ENCODE measurements at regions not wholly inside any gene's neighbourhood (a gene's known extent, or its start where the extent isn't known, plus 50 kb on each side); places are given as distances from the start of the nearest gene placed in this dataset.

- Histone ChIP-seq H3K4me1 (ENCODE audit: insufficient read depth, low read length) (no peaks in the 10 kb centered on the region), H3K4me3 (ENCODE audit: low read length) (no peak overlapping the region), H3K27ac (ENCODE audit: low read depth in 1 of 2, low read length in 2 of 2) (no peak overlapping the region), H3K36me3 (ENCODE audit: insufficient read depth, low read length) (no peaks in the 10 kb centered on the region), H3K9me3 (ENCODE audit: control insufficient read depth in 1 of 2, insufficient read depth in 1 of 2, low read length in 2 of 2) (peaks cover 0 to 3% of the 10 kb centered on the region in 2 experiments), H3K27me3 (ENCODE audit: control insufficient read depth in 1 of 2, insufficient read depth in 2 of 2, low read length in 2 of 2) (no peaks in the 10 kb centered on the region)
- CTCF ChIA-PET, result no interaction called here
- Mint-ChIP-seq H3K4me3 (no peak overlapping the region), H3K9me3 (no peaks in the 10 kb centered on the region), H3K27ac (no peak overlapping the region), H3K4me1 (ENCODE audit: low read depth) (no peaks in the 10 kb centered on the region), H3K27me3 (no peaks in the 10 kb centered on the region), H3K36me3 (ENCODE audit: low read depth) (no peaks in the 10 kb centered on the region)
- no peak for TF ChIP-seq CTCF (IDR thresholded peaks at IDR 0.05)
- POLR2A ChIA-PET, result no interaction called here
- intact Hi-C loops (cut with DNase I, micrococcal nuclease), result no loop called here
- DNase-seq (no peak), ATAC-seq (ENCODE audit: poor library complexity) (no peak)
Measured at GRCh38 chr5:124822647-124823046, 76.2 kb upstream of the ZNF608 start.

- Mint-ChIP-seq H3K27me3 (no peaks in the 10 kb centered on the region), H3K27ac (no peak overlapping the region), H3K4me1 (ENCODE audit: low read depth) (no peaks in the 10 kb centered on the region), H3K4me3 (no peak overlapping the region), H3K36me3 (ENCODE audit: low read depth) (no peaks in the 10 kb centered on the region), H3K9me3 (no peaks in the 10 kb centered on the region)
- H3K9me3 ChIP-seq (ENCODE audit: control insufficient read depth in 1 of 2, insufficient read depth in 1 of 2, low read length in 2 of 2), result peaks cover 0 to 3% of the 10 kb centered on the region in 2 experiments
- no peak overlapping the region for H3K27ac ChIP-seq (ENCODE audit: low read depth in 1 of 2, low read length in 2 of 2)
- ATAC-seq (ENCODE audit: poor library complexity), result no peak
- intact Hi-C loops (cut with DNase I, micrococcal nuclease), result no loop called here
- DNase-seq, result no peak
- ChIA-PET CTCF (no interaction called here), POLR2A (no interaction called here)
- H3K27me3 ChIP-seq (ENCODE audit: control insufficient read depth in 1 of 2, insufficient read depth in 2 of 2, low read length in 2 of 2), result no peaks in the 10 kb centered on the region
- no peaks in the 10 kb centered on the region for H3K36me3 ChIP-seq (ENCODE audit: insufficient read depth, low read length)
- no peak for TF ChIP-seq CTCF (IDR thresholded peaks at IDR 0.05)
- H3K4me3 ChIP-seq (ENCODE audit: low read length), result no peak overlapping the region
- H3K4me1 ChIP-seq (ENCODE audit: insufficient read depth, low read length), result no peaks in the 10 kb centered on the region
Measured at GRCh38 chr5:124823380-124823779, 76.9 kb upstream of the ZNF608 start.

- Histone ChIP-seq H3K27me3 (ENCODE audit: control insufficient read depth in 1 of 2, insufficient read depth in 2 of 2, low read length in 2 of 2) (no peaks in the 10 kb centered on the region), H3K36me3 (ENCODE audit: insufficient read depth, low read length) (no peaks in the 10 kb centered on the region), H3K4me3 (ENCODE audit: low read length) (no peak overlapping the region), H3K4me1 (ENCODE audit: insufficient read depth, low read length) (no peaks in the 10 kb centered on the region), H3K27ac (ENCODE audit: low read depth in 1 of 2, low read length in 2 of 2) (no peak overlapping the region), H3K9me3 (ENCODE audit: control insufficient read depth in 1 of 2, insufficient read depth in 1 of 2, low read length in 2 of 2) (no peaks in the 10 kb centered on the region)
- Mint-ChIP-seq H3K36me3 (ENCODE audit: low read depth) (no peaks in the 10 kb centered on the region), H3K9me3 (no peaks in the 10 kb centered on the region), H3K4me1 (ENCODE audit: low read depth) (no peaks in the 10 kb centered on the region), H3K4me3 (no peak overlapping the region), H3K27ac (no peak overlapping the region), H3K27me3 (no peaks in the 10 kb centered on the region)
- ChIA-PET POLR2A (no interaction called here), CTCF (no interaction called here)
- no peak for TF ChIP-seq CTCF (IDR thresholded peaks at IDR 0.05)
- intact Hi-C loops (cut with DNase I, micrococcal nuclease), result no loop called here
- DNase-seq (no peak), ATAC-seq (ENCODE audit: poor library complexity) (no peak)
Measured at GRCh38 chr5:124824637-124825158, 78.3 kb upstream of the ZNF608 start.

Data from CD4-positive, alpha-beta T cell (primary cell).